IMR-90 (cell line): ENCODE measurements at regions not wholly inside any gene's neighbourhood (a gene's known extent, or its start where the extent isn't known, plus 50 kb on each side); places are given as distances from the start of the nearest gene placed in this dataset.

Experiments used
- CTCF ChIP-seq: conservative IDR thresholded peaks from 2 replicates; pipeline ENCODE4 v1.5.1; 2012; ENCODE audit warnings: mild to moderate bottlenecking, low read depth, low read length, improper control_type of control experiment
- MAFK ChIP-seq: IDR thresholded peaks from 2 replicates; pipeline ENCODE4 v1.6.1; 2012; ENCODE audit warnings: low read depth, low read length, improper control_type of control experiment
- POLR2A ChIP-seq: IDR thresholded peaks from 2 replicates; pipeline ENCODE4 v1.6.1; 2012; ENCODE audit warnings: mild to moderate bottlenecking, low read depth, low read length
- RAD21 ChIP-seq: IDR thresholded peaks from 2 replicates; pipeline ENCODE4 v1.6.1; 2012; ENCODE audit warnings: low read length, improper control_type of control experiment
- RCOR1 ChIP-seq: IDR thresholded peaks from 2 replicates; pipeline ENCODE4 v1.6.1; 2012; ENCODE audit warnings: mild to moderate bottlenecking, low read length, improper control_type of control experiment; ENCODE audit not compliant: insufficient replicate concordance

DNA sequence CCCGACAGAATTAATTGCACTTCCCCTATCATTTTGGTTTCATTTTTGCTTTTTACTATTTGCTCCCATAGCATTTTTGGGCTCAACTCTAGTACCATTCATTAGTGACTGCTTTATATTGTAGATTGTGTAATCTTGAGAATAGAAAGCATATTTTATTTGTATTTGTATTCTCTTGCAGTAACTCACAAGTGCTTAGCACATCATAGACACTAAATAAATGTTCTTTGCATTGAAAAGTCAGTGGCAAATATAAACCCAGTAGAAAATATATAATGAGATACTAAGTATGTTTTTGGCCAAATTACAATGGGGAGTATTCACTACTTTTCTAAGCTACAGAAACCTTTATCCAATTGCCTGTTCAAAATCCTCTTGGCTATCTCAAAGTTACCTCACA, 359.7 kb upstream of the CAMK1G start:
- TF ChIP-seq RAD21 = no peak
- TF ChIP-seq CTCF = no peak
- no peak for TF ChIP-seq RCOR1
- no peak for TF ChIP-seq MAFK
- no peak for TF ChIP-seq POLR2A
